Limb (tissue), 2 donors: ENCODE measurements at regions not wholly inside any gene's neighbourhood (a gene's known extent, or its start where the extent isn't known, plus 50 kb on each side); places are given as distances from the start of the nearest gene placed in this dataset.
"Not testable (repeated sequence)": the region's sequence is repeated elsewhere in the genome, so short reads cannot be mapped to it uniquely, and the experiment has no call there.

Source experiments
- DNase-seq, 2 donors: peaks; one replicate each; pipeline ENCODE4 v3.0.0-alpha.2; 2016; ENCODE audit errors: extremely low spot score in 2 of 2

DNA sequence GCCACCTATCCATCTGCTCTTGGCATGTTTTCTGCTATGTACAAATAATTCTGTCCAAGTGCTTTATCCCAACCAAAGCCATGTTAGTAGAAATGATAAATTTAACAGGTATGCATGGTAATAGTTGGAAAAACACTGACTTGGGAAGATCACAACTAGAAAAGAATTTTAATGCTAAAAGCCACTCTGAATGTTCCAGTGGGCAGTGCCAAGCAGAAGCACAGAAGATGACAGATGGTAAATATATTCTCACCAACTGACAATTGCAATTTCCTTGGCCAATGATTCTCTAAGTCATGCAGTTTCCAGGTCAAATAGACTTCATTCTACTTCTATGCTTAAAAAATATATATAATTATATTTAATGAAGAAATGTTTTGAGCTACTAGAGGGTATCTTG, 83.6 kb upstream of the SEMA3C start:
- DNase-seq = no peak

DNA sequence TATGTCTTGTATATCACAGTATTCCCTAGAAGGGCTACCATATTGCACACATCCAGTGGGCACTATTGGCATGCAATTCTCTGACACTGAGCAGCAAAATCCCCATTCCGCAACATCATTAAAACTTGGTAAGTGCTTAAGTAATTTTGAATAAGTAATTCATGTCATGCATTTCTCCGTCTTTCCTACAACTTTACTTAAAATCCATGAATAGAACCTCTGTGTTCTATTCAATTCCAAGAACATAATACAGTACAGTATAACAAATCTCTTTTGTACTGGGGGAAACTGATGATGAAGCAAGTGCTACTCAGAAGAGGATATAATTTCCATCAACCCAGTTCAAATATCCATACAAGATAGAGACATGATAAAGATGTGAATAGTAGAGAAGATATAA, 80.9 kb upstream of the SEMA3C start:
- DNase-seq = no peak

DNA sequence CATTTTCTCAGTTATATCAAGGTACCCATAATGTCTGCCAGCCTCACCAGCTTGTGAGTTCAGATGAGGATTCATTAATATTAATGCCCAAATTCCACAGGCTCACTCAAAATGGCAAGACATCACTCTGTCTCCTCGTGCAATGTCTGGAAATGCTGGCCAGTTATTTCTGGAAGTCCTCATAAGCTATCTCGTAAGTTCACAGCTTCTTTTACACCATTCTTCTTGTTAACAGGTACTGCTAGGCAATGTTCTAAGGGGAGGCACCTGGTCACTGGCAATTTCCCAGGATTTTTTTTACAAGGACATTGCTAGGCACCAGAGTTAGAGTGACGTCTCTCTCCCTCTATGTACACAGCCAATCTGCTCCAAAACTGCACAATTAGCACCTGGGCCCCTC, 80.2 kb upstream of the SEMA3C start:
- DNase-seq = no peak

- no peak for DNase-seq
Measured at GRCh38 chr7:80997841-80998240, 79.0 kb upstream of the SEMA3C start.

- not testable (repeated sequence) for DNase-seq
Measured at GRCh38 chr7:80996236-80996635, 77.4 kb upstream of the SEMA3C start.

GRCh38 chr7:80991654-80992053, 72.8 kb upstream of the SEMA3C start:
- DNase-seq = no peak

- no peak for DNase-seq
Measured at GRCh38 chr7:80984619-80985018, 65.8 kb upstream of the SEMA3C start.

DNA sequence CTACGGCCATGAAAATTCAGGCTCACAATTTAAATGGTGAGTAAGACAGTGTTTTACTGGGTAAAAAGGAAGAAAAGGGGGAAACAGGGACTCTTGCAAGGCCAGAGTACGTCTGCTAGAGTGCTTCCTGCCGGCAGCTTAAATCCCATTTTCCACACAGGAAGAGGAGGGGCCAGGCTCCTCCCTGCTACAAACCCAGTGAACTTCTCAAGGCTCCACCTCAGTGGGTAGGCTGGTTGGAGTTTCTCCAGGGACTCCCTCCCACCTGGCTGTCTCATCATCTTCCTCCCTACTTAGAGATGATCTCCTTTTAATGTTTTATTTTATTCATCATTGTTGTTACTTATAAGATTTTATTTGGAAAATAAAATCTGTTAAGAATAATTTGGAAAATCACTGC, 62.6 kb upstream of the SEMA3C start:
- no peak for DNase-seq

DNA sequence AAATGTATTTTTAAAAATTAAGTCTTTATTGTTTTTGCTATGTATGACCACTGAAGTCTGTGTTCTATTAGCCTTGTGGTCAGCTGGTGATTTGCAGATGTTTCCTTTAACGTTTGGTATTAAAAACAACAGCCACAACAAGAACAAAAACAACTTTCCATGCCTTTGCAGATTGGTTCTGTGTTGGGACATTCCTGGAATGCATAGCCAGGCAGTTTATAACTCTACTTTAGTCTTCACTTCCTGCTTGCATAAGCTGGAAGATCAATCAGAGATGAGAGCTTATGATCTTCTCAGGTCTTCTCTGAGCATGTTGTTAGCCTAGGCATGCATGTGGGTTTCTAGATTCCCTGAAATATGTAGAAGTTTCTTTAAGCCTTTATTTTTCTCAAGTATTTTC, 58.9 kb upstream of the SEMA3C start:
- no peak for DNase-seq

DNA sequence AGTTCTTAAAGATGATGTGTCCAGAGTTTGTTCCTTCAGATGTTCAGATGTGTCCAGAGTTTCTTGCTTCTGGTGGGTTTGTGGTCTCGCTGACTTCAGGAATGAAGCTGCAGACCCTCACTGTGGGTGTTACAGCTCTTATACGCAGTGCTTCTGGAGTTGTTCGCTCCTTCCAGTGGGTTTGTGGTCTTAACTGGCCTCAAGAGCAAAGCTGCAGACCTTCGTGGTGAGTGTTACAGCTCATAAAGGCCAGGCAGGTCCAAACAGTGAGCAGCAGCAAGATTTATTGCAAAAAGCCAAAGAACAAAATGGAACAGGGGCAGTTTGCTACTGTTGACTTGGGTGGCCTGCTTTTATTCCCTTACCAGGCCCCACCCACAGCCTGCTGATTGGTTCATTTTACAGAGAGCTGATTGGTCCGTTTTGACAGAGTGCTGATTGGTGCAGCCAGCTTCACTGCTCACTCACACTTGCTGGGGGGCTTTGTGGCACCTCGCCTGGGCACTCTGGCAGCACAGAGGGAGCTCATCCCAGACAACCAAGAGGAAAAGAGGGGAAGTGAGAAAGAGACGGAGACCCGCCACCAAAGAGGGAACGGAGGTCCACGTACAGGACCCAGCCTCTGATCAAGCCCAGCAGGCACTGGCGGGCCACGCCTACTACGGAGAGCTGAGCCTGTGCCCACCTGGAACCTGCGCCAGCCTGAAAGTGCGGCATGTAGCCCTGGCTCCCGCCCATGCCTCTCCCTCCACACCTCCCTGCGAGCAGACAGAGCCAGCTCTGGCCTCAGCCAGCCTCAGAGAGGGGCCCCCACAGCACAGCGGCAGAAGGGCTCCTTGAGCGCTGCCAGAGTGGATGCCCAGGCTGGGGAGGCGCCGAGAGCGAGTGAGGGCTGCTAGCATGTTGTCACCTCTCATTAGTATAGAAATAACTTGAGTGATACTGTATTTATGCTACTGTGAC, 55.8 kb upstream of the SEMA3C start:
- peak in 1 of 2 donors; percentile 28 for DNase-seq

GRCh38 chr7:80971225-80971624, 52.4 kb upstream of the SEMA3C start:
- DNase-seq = no peak
